ENCODE measurements at regions not wholly inside any gene's neighbourhood (a gene's known extent, or its start where the extent isn't known, plus 50 kb on each side); places are given as distances from the start of the nearest gene placed in this dataset.

DNA sequence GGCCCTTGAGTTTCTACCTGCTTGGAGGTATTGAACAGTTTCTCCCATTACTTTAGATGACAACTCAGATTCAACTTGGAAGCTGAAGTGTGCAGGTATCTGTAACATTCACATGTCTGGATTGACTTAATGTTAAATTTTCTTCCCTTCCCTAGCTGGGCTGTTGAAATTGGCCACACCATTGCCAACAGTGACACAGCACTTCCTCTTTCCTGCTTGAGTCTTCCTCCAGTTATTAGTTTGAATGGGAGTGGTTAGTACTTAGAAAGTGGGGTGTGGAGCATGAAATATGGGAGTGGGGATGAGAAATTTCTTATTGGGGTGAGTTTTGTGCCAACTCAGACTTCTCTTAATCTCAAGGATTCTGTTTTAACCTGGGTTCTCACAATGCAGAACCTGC lies 454.9 kb downstream of the KCNJ2 start:
- TF ChIP-seq EZH2phosphoT487 (IDR thresholded peaks at IDR 0.05; ENCODE audit: borderline replicate concordance) = no peak
- no peak for TF ChIP-seq CTCF (conservative IDR thresholded peaks at IDR 0.05; ENCODE audit: low read length)

Data from Loucy (cell line).